ENCODE measurements at regions not wholly inside any gene's neighbourhood (a gene's known extent, or its start where the extent isn't known, plus 50 kb on each side); places are given as distances from the start of the nearest gene placed in this dataset.

DNA sequence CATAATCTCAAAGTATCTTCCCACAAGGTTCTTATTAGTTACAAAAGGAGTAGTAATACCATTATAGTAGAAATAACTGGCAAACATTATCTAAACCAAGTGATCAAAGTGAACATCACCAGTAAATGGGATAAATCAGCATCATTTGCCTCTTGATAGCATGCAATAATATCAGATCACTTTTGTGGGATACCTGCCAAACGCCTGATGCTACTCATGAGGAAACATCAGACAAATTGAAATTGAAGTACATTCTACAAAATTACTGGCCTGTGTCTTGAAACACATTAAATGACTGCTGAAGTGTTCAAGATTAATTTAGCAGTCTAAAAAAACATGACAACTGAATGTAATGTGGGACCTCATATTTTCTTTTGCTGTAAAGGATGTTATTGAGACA is 208.1 kb downstream of the TINAG start:
- Histone ChIP-seq H2AFZ (no peak overlapping the region), H3K79me2 (replicated peaks; ENCODE audit: insufficient read depth) (no peaks in the 10 kb centered on the region), H3K27me3 (ENCODE audit: insufficient read depth) (no peaks in the 10 kb centered on the region), H4K20me1 (replicated peaks; ENCODE audit: insufficient read depth) (no peaks in the 10 kb centered on the region), H3K4me1 (ENCODE audit: insufficient read depth) (no peaks in the 10 kb centered on the region), H3F3A (replicated peaks; ENCODE audit: low read depth) (no peaks in the 10 kb centered on the region), H3K9me2 (ENCODE audit: insufficient read depth) (no peaks in the 10 kb centered on the region), H3K4me2 (no peak overlapping the region), H3K36me3 (ENCODE audit: insufficient read depth) (no peaks in the 10 kb centered on the region), H3K4me3 (no peak overlapping the region), H3K27ac (ENCODE audit: low read depth) (no peak overlapping the region)
- ATAC-seq (no peak), DNase-seq (ENCODE audit: low spot score) (no peak)
- Mint-ChIP-seq H3K9me3 (no peaks in the 10 kb centered on the region), H3K27ac (no peak overlapping the region), H3K27me3 (ENCODE audit: insufficient read depth, low read depth, poor library complexity) (peaks cover 2% of the 10 kb centered on the region), H3K4me1 (no peaks in the 10 kb centered on the region), H3K36me3 (ENCODE audit: low read depth) (no peaks in the 10 kb centered on the region), H3K4me3 (no peak overlapping the region)
- TF ChIP-seq EZH2phosphoT487 (IDR thresholded peaks at IDR 0.05; ENCODE audit: unreplicated experiment) (no peak), ZNF331 (CRISPR knock-in tag; IDR thresholded peaks at IDR 0.05; ENCODE audit: low read depth) (no peak)

DNA sequence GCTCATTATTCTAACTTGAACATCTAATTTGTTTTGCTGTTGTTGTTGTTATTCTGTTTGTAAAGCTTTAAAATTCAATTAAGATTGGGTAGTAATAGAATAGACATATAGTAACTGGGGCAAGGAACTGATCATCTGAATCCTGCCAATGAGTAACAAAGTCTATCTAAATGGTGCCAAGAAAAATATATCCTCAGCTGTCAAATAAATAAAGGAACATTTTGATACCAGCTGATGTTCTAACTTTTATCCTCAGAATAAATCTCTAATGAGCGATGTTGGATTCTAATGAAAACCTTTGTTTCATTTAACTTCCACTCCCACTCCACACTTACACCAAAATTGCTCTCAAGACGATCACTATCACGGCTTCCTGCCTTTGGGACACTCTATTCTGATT is 210.9 kb downstream of the TINAG start:
- ATAC-seq = no peak
- no peaks in the 10 kb centered on the region for H3K36me3 ChIP-seq (ENCODE audit: insufficient read depth)
- H4K20me1 ChIP-seq (replicated peaks; ENCODE audit: insufficient read depth) = no peaks in the 10 kb centered on the region
- no peaks in the 10 kb centered on the region for H3K27me3 ChIP-seq (ENCODE audit: insufficient read depth)
- no peaks in the 10 kb centered on the region for H3F3A ChIP-seq (replicated peaks; ENCODE audit: low read depth)
- DNase-seq (ENCODE audit: low spot score) = no peak
- H3K9me2 ChIP-seq (ENCODE audit: insufficient read depth) = no peaks in the 10 kb centered on the region
- no peak overlapping the region for H3K4me3 ChIP-seq
- Mint-ChIP-seq H3K4me1 (no peaks in the 10 kb centered on the region), H3K27me3 (ENCODE audit: insufficient read depth, low read depth, poor library complexity) (peaks cover 2% of the 10 kb centered on the region), H3K9me3 (no peaks in the 10 kb centered on the region), H3K36me3 (ENCODE audit: low read depth) (no peaks in the 10 kb centered on the region), H3K27ac (no peak overlapping the region), H3K4me3 (no peak overlapping the region)
- H3K4me2 ChIP-seq = no peak overlapping the region
- H3K4me1 ChIP-seq (ENCODE audit: insufficient read depth) = no peaks in the 10 kb centered on the region
- no peaks in the 10 kb centered on the region for H3K79me2 ChIP-seq (replicated peaks; ENCODE audit: insufficient read depth)
- H2AFZ ChIP-seq = no peak overlapping the region
- no peak overlapping the region for H3K27ac ChIP-seq (ENCODE audit: low read depth)
- TF ChIP-seq NANOG (IDR thresholded peaks at IDR 0.05; ENCODE audit: borderline replicate concordance) (no peak), JUNB (IDR thresholded peaks at IDR 0.05; ENCODE audit: unreplicated experiment) (no peak), EZH2 (IDR thresholded peaks at IDR 0.05; ENCODE audit: low read depth, unreplicated experiment) (no peak), EZH2phosphoT487 (IDR thresholded peaks at IDR 0.05; ENCODE audit: unreplicated experiment) (no peak), STAT1 (IDR thresholded peaks at IDR 0.05; ENCODE audit: unreplicated experiment) (no peak)
- TF ChIP-seq, protein P1, sequence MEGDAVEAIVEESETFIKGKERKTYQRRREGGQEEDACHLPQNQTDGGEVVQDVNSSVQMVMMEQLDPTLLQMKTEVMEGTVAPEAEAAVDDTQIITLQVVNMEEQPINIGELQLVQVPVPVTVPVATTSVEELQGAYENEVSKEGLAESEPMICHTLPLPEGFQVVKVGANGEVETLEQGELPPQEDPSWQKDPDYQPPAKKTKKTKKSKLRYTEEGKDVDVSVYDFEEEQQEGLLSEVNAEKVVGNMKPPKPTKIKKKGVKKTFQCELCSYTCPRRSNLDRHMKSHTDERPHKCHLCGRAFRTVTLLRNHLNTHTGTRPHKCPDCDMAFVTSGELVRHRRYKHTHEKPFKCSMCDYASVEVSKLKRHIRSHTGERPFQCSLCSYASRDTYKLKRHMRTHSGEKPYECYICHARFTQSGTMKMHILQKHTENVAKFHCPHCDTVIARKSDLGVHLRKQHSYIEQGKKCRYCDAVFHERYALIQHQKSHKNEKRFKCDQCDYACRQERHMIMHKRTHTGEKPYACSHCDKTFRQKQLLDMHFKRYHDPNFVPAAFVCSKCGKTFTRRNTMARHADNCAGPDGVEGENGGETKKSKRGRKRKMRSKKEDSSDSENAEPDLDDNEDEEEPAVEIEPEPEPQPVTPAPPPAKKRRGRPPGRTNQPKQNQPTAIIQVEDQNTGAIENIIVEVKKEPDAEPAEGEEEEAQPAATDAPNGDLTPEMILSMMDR (conservative IDR thresholded peaks at IDR 0.05; ENCODE audit: low read depth in 2 of 2) = no peak
- TF ChIP-seq, protein P2, sequence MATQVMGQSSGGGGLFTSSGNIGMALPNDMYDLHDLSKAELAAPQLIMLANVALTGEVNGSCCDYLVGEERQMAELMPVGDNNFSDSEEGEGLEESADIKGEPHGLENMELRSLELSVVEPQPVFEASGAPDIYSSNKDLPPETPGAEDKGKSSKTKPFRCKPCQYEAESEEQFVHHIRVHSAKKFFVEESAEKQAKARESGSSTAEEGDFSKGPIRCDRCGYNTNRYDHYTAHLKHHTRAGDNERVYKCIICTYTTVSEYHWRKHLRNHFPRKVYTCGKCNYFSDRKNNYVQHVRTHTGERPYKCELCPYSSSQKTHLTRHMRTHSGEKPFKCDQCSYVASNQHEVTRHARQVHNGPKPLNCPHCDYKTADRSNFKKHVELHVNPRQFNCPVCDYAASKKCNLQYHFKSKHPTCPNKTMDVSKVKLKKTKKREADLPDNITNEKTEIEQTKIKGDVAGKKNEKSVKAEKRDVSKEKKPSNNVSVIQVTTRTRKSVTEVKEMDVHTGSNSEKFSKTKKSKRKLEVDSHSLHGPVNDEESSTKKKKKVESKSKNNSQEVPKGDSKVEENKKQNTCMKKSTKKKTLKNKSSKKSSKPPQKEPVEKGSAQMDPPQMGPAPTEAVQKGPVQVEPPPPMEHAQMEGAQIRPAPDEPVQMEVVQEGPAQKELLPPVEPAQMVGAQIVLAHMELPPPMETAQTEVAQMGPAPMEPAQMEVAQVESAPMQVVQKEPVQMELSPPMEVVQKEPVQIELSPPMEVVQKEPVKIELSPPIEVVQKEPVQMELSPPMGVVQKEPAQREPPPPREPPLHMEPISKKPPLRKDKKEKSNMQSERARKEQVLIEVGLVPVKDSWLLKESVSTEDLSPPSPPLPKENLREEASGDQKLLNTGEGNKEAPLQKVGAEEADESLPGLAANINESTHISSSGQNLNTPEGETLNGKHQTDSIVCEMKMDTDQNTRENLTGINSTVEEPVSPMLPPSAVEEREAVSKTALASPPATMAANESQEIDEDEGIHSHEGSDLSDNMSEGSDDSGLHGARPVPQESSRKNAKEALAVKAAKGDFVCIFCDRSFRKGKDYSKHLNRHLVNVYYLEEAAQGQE (IDR thresholded peaks at IDR 0.05; ENCODE audit: unreplicated experiment) = no peak
- TF ChIP-seq, protein P3, sequence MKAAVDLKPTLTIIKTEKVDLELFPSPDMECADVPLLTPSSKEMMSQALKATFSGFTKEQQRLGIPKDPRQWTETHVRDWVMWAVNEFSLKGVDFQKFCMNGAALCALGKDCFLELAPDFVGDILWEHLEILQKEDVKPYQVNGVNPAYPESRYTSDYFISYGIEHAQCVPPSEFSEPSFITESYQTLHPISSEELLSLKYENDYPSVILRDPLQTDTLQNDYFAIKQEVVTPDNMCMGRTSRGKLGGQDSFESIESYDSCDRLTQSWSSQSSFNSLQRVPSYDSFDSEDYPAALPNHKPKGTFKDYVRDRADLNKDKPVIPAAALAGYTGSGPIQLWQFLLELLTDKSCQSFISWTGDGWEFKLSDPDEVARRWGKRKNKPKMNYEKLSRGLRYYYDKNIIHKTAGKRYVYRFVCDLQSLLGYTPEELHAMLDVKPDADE (IDR thresholded peaks at IDR 0.05) = no peak
- TF ChIP-seq, protein P4, sequence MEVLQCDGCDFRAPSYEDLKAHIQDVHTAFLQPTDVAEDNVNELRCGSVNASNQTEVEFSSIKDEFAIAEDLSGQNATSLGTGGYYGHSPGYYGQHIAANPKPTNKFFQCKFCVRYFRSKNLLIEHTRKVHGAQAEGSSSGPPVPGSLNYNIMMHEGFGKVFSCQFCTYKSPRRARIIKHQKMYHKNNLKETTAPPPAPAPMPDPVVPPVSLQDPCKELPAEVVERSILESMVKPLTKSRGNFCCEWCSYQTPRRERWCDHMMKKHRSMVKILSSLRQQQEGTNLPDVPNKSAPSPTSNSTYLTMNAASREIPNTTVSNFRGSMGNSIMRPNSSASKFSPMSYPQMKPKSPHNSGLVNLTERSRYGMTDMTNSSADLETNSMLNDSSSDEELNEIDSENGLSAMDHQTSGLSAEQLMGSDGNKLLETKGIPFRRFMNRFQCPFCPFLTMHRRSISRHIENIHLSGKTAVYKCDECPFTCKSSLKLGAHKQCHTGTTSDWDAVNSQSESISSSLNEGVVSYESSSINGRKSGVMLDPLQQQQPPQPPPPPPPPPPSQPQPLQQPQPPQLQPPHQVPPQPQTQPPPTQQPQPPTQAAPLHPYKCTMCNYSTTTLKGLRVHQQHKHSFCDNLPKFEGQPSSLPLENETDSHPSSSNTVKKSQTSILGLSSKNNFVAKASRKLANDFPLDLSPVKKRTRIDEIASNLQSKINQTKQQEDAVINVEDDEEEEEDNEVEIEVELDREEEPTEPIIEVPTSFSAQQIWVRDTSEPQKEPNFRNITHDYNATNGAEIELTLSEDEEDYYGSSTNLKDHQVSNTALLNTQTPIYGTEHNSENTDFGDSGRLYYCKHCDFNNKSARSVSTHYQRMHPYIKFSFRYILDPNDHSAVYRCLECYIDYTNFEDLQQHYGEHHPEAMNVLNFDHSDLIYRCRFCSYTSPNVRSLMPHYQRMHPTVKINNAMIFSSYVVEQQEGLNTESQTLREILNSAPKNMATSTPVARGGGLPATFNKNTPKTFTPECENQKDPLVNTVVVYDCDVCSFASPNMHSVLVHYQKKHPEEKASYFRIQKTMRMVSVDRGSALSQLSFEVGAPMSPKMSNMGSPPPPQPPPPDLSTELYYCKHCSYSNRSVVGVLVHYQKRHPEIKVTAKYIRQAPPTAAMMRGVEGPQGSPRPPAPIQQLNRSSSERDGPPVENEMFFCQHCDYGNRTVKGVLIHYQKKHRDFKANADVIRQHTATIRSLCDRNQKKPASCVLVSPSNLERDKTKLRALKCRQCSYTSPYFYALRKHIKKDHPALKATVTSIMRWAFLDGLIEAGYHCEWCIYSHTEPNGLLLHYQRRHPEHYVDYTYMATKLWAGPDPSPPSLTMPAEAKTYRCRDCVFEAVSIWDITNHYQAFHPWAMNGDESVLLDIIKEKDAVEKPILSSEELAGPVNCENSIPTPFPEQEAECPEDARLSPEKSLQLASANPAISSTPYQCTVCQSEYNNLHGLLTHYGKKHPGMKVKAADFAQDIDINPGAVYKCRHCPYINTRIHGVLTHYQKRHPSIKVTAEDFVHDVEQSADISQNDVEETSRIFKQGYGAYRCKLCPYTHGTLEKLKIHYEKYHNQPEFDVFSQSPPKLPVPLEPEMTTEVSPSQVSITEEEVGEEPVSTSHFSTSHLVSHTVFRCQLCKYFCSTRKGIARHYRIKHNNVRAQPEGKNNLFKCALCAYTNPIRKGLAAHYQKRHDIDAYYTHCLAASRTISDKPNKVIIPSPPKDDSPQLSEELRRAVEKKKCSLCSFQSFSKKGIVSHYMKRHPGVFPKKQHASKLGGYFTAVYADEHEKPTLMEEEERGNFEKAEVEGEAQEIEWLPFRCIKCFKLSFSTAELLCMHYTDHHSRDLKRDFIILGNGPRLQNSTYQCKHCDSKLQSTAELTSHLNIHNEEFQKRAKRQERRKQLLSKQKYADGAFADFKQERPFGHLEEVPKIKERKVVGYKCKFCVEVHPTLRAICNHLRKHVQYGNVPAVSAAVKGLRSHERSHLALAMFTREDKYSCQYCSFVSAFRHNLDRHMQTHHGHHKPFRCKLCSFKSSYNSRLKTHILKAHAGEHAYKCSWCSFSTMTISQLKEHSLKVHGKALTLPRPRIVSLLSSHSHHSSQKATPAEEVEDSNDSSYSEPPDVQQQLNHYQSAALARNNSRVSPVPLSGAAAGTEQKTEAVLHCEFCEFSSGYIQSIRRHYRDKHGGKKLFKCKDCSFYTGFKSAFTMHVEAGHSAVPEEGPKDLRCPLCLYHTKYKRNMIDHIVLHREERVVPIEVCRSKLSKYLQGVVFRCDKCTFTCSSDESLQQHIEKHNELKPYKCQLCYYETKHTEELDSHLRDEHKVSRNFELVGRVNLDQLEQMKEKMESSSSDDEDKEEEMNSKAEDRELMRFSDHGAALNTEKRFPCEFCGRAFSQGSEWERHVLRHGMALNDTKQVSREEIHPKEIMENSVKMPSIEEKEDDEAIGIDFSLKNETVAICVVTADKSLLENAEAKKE (CRISPR knock-in tag; IDR thresholded peaks at IDR 0.05) = no peak
